ENCODE measurements at regions not wholly inside any gene's neighbourhood (a gene's known extent, or its start where the extent isn't known, plus 50 kb on each side); places are given as distances from the start of the nearest gene placed in this dataset.

- WGBS (ENCODE audit: missing lambda C conversion rate), result 98% methylated on average over 4 of the region's 4 CpGs
These were observed 105.8 kb upstream of the IL15 start for GRCh38 chr4:141530627-141531026.

GRCh38 chr4:141534985-141535384, 101.4 kb upstream of the IL15 start:
- CTCF ChIA-PET, result no interaction called here
- Histone ChIP-seq H3K27ac (no peak overlapping the region), H3K4me3 (no peak overlapping the region), H3K4me2 (no peak overlapping the region), H3K9me3 (peaks cover 21% of the 10 kb centered on the region), H3K4me1 (no peaks in the 10 kb centered on the region)
- FAIRE-seq, result no peak
- ATAC-seq, result no peak
- POLR2A ChIA-PET, result no interaction called here
- 85% methylated on average over 2 of the region's 2 CpGs for WGBS (ENCODE audit: missing lambda C conversion rate)
- no peak for DNase-seq (ENCODE audit: low read depth in 1 of 2, low spot score in 1 of 2)
- no peak for TF ChIP-seq ELK1 (IDR thresholded peaks at IDR 0.05; ENCODE audit: low read depth, low read length)
- TF ChIP-seq RARB (CRISPR knock-in tag; IDR thresholded peaks at IDR 0.05), result no peak
- no peak for TF ChIP-seq HDAC2 (IDR thresholded peaks at IDR 0.05)
- no peak for TF ChIP-seq SREBF2 (IDR thresholded peaks at IDR 0.05)
- TF ChIP-seq JUN (IDR thresholded peaks at IDR 0.05), result no peak
- no peak for TF ChIP-seq ZC3H11A (IDR thresholded peaks at IDR 0.05)
- TF ChIP-seq CEBPB (IDR thresholded peaks at IDR 0.05), result no peak
- no peak for TF ChIP-seq REST (IDR thresholded peaks at IDR 0.05)
- no peak for TF ChIP-seq TFCP2L1 (CRISPR knock-in tag; IDR thresholded peaks at IDR 0.05)

More at GRCh38 chr4:141530627-141531026, 105.8 kb upstream of the IL15 start:
- Histone ChIP-seq H3K4me3 (no peak overlapping the region), H3K4me2 (no peak overlapping the region), H3K9me3 (no peaks in the 10 kb centered on the region; the same call in 2 of the 3 replicates), H3K4me1 (no peaks in the 10 kb centered on the region), H3K27ac (no peak overlapping the region)
- ChIA-PET CTCF (no interaction called here), POLR2A (no interaction called here)
- DNase-seq (ENCODE audit: low read depth in 1 of 2, low spot score in 1 of 2) (no peak), FAIRE-seq (no peak), ATAC-seq (no peak)
- peak; percentile 52 for TF ChIP-seq MAFK (IDR thresholded peaks at IDR 0.05; ENCODE audit: partially characterized antibody)
- TF ChIP-seq CBX2 (IDR thresholded peaks at IDR 0.05; ENCODE audit: borderline replicate concordance, low read depth), result no peak

- Histone ChIP-seq H3K4me1 (0 out of 3 replicates have a peak, but pooled peaks cover 1% of the 10 kb centered on the region), H3K4me3 (no peak overlapping the region), H3K9me3 (peaks cover 21% of the 10 kb centered on the region), H3K27ac (no peak overlapping the region), H3K4me2 (no peak overlapping the region)
- FAIRE-seq (no peak), DNase-seq (ENCODE audit: low read depth in 1 of 2, low spot score in 1 of 2) (no peak), ATAC-seq (no peak)
- CTCF ChIA-PET, result no interaction called here
- TF ChIP-seq PHF8 (IDR thresholded peaks at IDR 0.05; ENCODE audit: borderline replicate concordance, low read depth), result no peak
- TF ChIP-seq KDM1A (IDR thresholded peaks at IDR 0.05; ENCODE audit: low read depth), result 0 out of 2 replicates have a peak, but pooled peaks have one; percentile 36
- WGBS (ENCODE audit: missing lambda C conversion rate), result 89% methylated on average over 1 of the region's 1 CpG
- POLR2A ChIA-PET, result no interaction called here
These were observed 98.4 kb upstream of the IL15 start for GRCh38 chr4:141538001-141538400.

GRCh38 chr4:141540643-141541042, 95.7 kb upstream of the IL15 start:
- ChIA-PET CTCF (no interaction called here), POLR2A (no interaction called here)
- Histone ChIP-seq H3K4me3 (no peak overlapping the region), H3K4me2 (no peak overlapping the region), H3K27ac (no peak overlapping the region), H3K4me1 (0 out of 3 replicates have a peak, but pooled peaks cover 3% of the 10 kb centered on the region), H3K9me3 (peaks cover 21% of the 10 kb centered on the region)
- ATAC-seq (peak in 1 of 2 experiments; percentile 33; a peak in 1 of 6 replicates), FAIRE-seq (no peak), DNase-seq (ENCODE audit: low read depth in 1 of 2, low spot score in 1 of 2) (peak in 1 of 2 experiments; percentile 31)
- 80% methylated on average over 2 of the region's 2 CpGs for WGBS (ENCODE audit: missing lambda C conversion rate)
- TF ChIP-seq SREBF2 (IDR thresholded peaks at IDR 0.05), result no peak
- no peak for TF ChIP-seq CTCF (IDR thresholded peaks at IDR 0.05)
- TF ChIP-seq E2F6 (IDR thresholded peaks at IDR 0.05; ENCODE audit: borderline replicate concordance, low read depth), result no peak
- no peak for TF ChIP-seq ZFP36 (IDR thresholded peaks at IDR 0.05; ENCODE audit: borderline replicate concordance, partially characterized antibody)
- TF ChIP-seq BCL3 (IDR thresholded peaks at IDR 0.05), result no peak
- no peak for TF ChIP-seq FOSB (CRISPR knock-in tag; IDR thresholded peaks at IDR 0.05)
- TF ChIP-seq CHD4 (IDR thresholded peaks at IDR 0.05; ENCODE audit: borderline replicate concordance), result no peak
- no peak for TF ChIP-seq HOXA7 (CRISPR knock-in tag; IDR thresholded peaks at IDR 0.05)
- TF ChIP-seq ZSCAN20 (CRISPR knock-in tag; IDR thresholded peaks at IDR 0.05), result no peak
- TF ChIP-seq MAZ (IDR thresholded peaks at IDR 0.05; ENCODE audit: borderline replicate concordance, low read depth, low read length), result no peak
- no peak for TF ChIP-seq TP53 (CRISPR knock-in tag; IDR thresholded peaks at IDR 0.05)
